GM12873 (cell line): ENCODE measurements at regions not wholly inside any gene's neighbourhood (a gene's known extent, or its start where the extent isn't known, plus 50 kb on each side); places are given as distances from the start of the nearest gene placed in this dataset.

Experiments
- TF ChIP-seq, protein P1 (sequence below): IDR thresholded peaks from 2 replicates; pipeline ENCODE4 v1.5.1; 2012; ENCODE audit warnings: low read depth, mild to moderate bottlenecking, moderate library complexity, low read length, control low read depth; ENCODE audit not compliant: insufficient read depth; ENCODE audit errors: missing control alignments

DNA sequence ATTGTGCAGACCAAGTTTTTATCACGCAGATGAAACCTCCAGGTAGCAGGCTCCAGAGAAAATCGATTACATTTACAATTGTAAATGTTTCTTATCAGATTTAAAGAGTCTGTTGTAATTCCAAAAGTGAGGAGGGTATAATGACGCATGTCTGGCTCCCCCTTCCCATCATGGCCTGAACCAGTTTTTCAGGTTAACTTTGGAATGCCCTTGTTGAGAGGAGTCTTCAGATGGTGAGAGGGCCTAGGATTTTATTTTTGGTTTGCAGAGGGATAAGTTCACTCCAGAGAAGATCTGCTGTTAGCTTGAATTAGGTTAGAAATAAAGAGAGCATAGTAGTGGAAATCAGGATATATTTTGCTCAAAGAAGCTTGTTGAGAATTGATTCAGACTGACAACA is 1028.3 kb upstream of the B3GALT2 start:
- TF ChIP-seq, protein P1, sequence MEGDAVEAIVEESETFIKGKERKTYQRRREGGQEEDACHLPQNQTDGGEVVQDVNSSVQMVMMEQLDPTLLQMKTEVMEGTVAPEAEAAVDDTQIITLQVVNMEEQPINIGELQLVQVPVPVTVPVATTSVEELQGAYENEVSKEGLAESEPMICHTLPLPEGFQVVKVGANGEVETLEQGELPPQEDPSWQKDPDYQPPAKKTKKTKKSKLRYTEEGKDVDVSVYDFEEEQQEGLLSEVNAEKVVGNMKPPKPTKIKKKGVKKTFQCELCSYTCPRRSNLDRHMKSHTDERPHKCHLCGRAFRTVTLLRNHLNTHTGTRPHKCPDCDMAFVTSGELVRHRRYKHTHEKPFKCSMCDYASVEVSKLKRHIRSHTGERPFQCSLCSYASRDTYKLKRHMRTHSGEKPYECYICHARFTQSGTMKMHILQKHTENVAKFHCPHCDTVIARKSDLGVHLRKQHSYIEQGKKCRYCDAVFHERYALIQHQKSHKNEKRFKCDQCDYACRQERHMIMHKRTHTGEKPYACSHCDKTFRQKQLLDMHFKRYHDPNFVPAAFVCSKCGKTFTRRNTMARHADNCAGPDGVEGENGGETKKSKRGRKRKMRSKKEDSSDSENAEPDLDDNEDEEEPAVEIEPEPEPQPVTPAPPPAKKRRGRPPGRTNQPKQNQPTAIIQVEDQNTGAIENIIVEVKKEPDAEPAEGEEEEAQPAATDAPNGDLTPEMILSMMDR = no peak

DNA sequence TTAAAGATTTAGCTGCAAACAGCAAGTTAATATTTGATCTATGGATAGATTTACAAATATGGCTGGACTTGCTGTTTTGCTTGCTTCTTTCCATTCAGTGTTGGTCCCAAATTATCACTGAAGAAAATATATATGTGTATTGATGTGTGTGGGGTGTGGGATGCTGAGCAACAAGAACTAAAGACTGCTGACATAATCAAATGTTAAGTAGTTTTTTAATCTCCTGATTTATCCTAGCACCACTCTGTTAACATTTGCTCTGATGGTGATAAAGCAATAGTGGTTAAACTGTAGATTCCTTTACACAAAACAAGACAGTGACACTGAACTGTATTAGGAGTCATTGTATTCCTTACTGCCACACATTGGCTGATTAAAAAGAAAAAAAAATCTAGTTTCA is 1023.5 kb upstream of the B3GALT2 start:
- TF ChIP-seq, protein P1 = no peak

DNA sequence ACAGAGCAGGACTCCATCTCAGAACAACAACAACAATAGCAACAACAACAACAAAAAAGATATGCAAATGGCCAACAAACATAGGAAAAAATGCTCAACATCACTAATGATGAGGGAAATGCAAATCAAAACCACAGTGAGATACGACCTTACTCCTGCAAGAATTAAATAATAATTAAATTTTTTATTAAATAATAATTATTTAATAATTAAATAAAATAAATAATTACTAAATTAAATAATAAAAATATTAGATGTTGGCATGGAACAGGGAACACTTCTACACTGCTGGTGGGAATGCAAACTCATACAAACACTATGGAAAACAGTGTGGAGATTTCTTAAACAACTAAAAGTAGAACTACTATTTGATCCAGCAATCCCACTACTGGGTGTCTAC is 1022.3 kb upstream of the B3GALT2 start:
- TF ChIP-seq, protein P1 = no peak

DNA sequence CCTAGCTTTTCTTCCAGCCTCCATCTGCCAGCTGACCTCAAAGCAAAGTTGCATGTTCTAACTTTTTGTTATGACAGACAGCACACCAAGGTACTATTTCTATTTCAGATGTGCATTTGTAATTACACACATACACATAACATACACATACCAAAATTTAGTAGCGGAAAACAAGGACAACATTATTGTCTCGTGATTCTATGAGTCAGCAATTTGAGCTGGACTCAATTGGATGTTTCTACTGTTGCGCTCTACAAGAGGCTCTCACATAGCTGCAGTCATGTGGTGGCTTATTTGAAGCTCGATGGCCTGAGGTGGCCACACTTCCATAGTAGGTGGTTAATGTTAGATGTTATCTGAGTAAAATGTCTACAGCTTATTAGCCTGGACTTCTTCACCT is 1010.1 kb upstream of the B3GALT2 start:
- TF ChIP-seq, protein P1 = no peak

DNA sequence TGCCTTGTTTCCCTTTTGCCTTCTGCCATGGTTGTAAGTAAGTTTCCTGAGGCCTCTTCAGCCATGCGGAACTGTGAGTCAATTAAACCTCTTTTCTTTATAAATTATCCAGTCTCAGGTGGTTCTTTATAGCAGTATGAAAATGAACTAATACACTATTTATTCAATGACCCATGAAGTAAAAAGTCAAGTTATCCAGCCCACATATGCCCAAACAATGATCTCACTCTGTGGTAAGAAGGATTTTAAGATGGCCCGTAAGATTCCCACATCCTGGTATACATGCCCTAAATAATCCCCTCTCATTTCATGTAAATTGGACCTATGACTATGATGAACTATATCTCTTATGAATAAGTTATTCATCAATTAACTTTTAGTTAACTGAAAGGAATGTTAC is 1008.3 kb upstream of the B3GALT2 start:
- TF ChIP-seq, protein P1 = no peak

DNA sequence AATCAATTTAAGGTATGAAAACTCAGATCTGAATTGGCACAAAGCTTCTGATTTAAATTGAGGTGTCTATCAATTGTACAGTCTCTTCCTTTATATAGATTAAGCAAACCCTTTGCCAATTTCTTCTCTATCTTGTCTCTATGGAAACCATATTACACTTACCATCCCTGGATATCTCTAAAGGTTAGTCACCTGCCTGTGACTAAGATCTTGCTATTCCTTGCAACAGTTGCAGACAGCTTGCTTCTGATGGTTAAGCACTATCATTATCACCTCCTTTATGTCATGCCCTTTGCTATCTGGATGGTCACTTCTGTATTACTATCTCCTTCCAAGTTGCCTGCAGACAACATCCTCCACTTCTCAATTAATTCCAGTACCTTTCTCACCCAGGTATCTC is 998.6 kb upstream of the B3GALT2 start:
- TF ChIP-seq, protein P1 = no peak

DNA sequence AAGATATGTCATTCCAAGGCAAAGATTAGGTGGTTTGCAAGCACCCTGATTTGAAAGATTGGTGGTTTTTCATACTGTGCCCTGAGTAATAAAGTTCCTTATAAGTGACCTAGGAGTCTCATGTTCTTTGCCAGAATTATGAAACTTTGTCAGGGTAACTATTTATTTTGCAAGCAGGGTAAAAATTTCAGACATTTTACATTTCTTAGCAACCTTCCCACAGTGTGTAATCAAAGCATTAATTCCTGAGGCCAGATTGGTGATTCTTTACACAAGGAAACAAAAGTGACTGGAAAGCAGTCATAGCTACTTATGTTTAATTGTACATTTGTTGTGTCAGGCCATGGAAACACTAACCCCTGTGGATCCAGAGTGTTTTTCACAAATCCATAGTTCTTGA is 998.0 kb upstream of the B3GALT2 start:
- TF ChIP-seq, protein P1 = no peak
